ENCODE measurements at regions not wholly inside any gene's neighbourhood (a gene's known extent, or its start where the extent isn't known, plus 50 kb on each side); places are given as distances from the start of the nearest gene placed in this dataset.

GRCh38 chr7:36016648-36017047 is 136.4 kb upstream of the EEPD1 start:
- TF ChIP-seq CTCF (IDR thresholded peaks at IDR 0.05) (no peak), POLR2A (IDR thresholded peaks at IDR 0.05) (no peak)

Data from adrenal gland (tissue), 5 donors.